K562 (cell line): ENCODE measurements at regions not wholly inside any gene's neighbourhood (a gene's known extent, or its start where the extent isn't known, plus 50 kb on each side); places are given as distances from the start of the nearest gene placed in this dataset.

ENCODE experiments used
- AFF1 ChIP-seq, 2 experiments: fragments of 450-650 bp; IDR thresholded peaks; 2 replicates each; pipeline ENCODE4 v1.6.1; 2018; ENCODE audit warnings: mild to moderate bottlenecking in 2 of 2, low read depth in 1 of 2; ENCODE audit not compliant: partially characterized antibody in 2 of 2
- ARNT ChIP-seq, 2 experiments: fragments of 450-650 bp; IDR thresholded peaks; 2 replicates each; pipeline ENCODE4 v1.6.1; 2016; ENCODE audit warnings: mild to moderate bottlenecking in 1 of 2
- ATF6 ChIP-seq: sonication (generic); formaldehyde crosslinking; IDR thresholded peaks from 2 replicates; pipeline ENCODE4 v1.4.0; 2020; ENCODE audit warnings: mild to moderate bottlenecking, missing genetic modification reagents
- BMI1 ChIP-seq: fragments of 150-350 bp; IDR thresholded peaks from 2 replicates; pipeline ENCODE4 v1.6.1; 2014; ENCODE audit warnings: low read length
- ETS2 ChIP-seq: IDR thresholded peaks from 2 replicates; pipeline ENCODE4 v1.6.1; 2016; ENCODE audit warnings: borderline replicate concordance, missing genetic modification characterization, mild to moderate bottlenecking, moderate library complexity, missing compliant biosample characterization; ENCODE audit not compliant: poor library complexity, severe bottlenecking
- FOXA3 ChIP-seq, 2 experiments: fragments of 450-650 bp in 1 of 2; sonication (generic) in 1 of 2; formaldehyde crosslinking; IDR thresholded peaks in 1 of 2; conservative IDR thresholded peaks in 1 of 2; 2 replicates each; pipeline versions ENCODE4 v1.4.0 to v1.8.0; 2020 to 2022; ENCODE audit warnings: mild to moderate bottlenecking in 2 of 2, missing genetic modification reagents in 1 of 2
- FOXP1 ChIP-seq: sonication (generic); formaldehyde crosslinking; IDR thresholded peaks from 2 replicates; pipeline ENCODE4 v1.8.0; 2022; ENCODE audit warnings: mild to moderate bottlenecking, missing genetic modification reagents
- GTF2E2 ChIP-seq: fragments of 200-800 bp; sonication (Bioruptor generic); IDR thresholded peaks from 2 replicates; pipeline ENCODE4 v1.6.1; 2016; ENCODE audit warnings: missing genetic modification characterization, missing compliant biosample characterization
- IFI16 ChIP-seq: fragments of 250-450 bp; sonication (Bioruptor Pico); IDR thresholded peaks from 2 replicates; pipeline ENCODE4 v2.1.2; 2022; ENCODE audit warnings: mild to moderate bottlenecking, inconsistent platforms
- KDM1A ChIP-seq, 2 experiments: fragments of 450-650 bp; IDR thresholded peaks; 2 replicates each; pipeline ENCODE4 v1.6.1; 2016; ENCODE audit warnings: mild to moderate bottlenecking in 2 of 2
- MCM7 ChIP-seq, 2 experiments: fragments of 450-650 bp; IDR thresholded peaks; 2 replicates each; pipeline ENCODE4 v1.6.1; 2016 to 2018
- MTA1 ChIP-seq: fragments of 450-650 bp; IDR thresholded peaks from 2 replicates; pipeline ENCODE4 v1.6.1; 2017; ENCODE audit warnings: borderline replicate concordance
- NONO ChIP-seq, 2 experiments: fragments of 200-400 bp in 1 of 2; fragments of 450-650 bp in 1 of 2; formaldehyde crosslinking in 1 of 2; IDR thresholded peaks; 2 replicates each; pipeline ENCODE4 v1.6.1; 2017; ENCODE audit warnings: low read depth in 2 of 2, mild to moderate bottlenecking in 2 of 2, moderate library complexity in 2 of 2, low read length in 1 of 2
- POLR2B ChIP-seq: fragments of 450-650 bp; IDR thresholded peaks from 2 replicates; pipeline ENCODE4 v1.6.1; 2018; ENCODE audit warnings: low read depth; ENCODE audit not compliant: partially characterized antibody
- SRSF3 ChIP-seq: fragments of 200-400 bp; formaldehyde crosslinking; IDR thresholded peaks from 2 replicates; pipeline ENCODE4 v1.6.1; 2016; ENCODE audit warnings: mild to moderate bottlenecking, low read length, moderate library complexity; ENCODE audit not compliant: insufficient read depth
- YBX1 ChIP-seq: fragments of 450-650 bp; IDR thresholded peaks from 2 replicates; pipeline ENCODE4 v1.7.1; 2016; ENCODE audit warnings: mild to moderate bottlenecking
- ZC3H4 ChIP-seq: sonication (generic); formaldehyde crosslinking; IDR thresholded peaks from 2 replicates; pipeline ENCODE4 v1.9.0; 2021; ENCODE audit warnings: missing genetic modification reagents, borderline replicate concordance
- ZNF644 ChIP-seq: fragments of 200-800 bp; sonication (Bioruptor generic); IDR thresholded peaks from 2 replicates; pipeline ENCODE4 v1.6.1; 2016; ENCODE audit warnings: low read depth, missing genetic modification characterization, missing compliant biosample characterization
- ZNF695 ChIP-seq: fragments of 450-650 bp; formaldehyde crosslinking; IDR thresholded peaks from 2 replicates; pipeline ENCODE4 v1.4.0; 2020; ENCODE audit warnings: mild to moderate bottlenecking, moderate library complexity
- ZNF707 ChIP-seq: fragments of 250-450 bp; sonication (Bioruptor Pico); conservative IDR thresholded peaks from 2 replicates; pipeline ENCODE4 v1.8.0; 2022; ENCODE audit warnings: inconsistent platforms, mild to moderate bottlenecking, moderate library complexity
- ZNF780A ChIP-seq: fragments of 250-450 bp; sonication (Bioruptor Pico); IDR thresholded peaks from 2 replicates; pipeline ENCODE4 v1.5.0; 2021; ENCODE audit warnings: mild to moderate bottlenecking
- TF ChIP-seq, protein P1 (sequence below): IDR thresholded peaks from 3 replicates; pipeline ENCODE4 v1.6.1; 2011; ENCODE audit warnings: borderline replicate concordance, mild to moderate bottlenecking, moderate library complexity; ENCODE audit not compliant: insufficient read length; ENCODE audit errors: extremely low read depth

DNA sequence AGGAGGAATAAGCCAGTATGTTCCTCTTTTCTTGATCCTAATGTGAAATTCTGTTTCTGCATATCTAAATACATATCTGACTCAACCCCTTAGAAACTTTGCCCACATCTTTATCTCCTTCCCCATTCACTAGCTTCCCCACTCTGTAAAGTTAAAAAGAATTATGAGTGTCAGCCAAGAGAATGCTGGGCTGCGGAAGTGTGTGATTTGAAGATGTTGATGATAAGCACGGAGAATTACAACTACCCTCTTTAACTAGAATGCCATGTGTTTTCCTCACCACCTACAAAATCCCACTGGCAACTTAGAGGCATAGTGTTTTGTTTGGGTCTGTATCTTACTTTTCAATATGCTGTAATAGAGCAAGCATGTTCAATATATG lies 490.4 kb upstream of the FANCL start (continued):
- TF ChIP-seq, protein P1, sequence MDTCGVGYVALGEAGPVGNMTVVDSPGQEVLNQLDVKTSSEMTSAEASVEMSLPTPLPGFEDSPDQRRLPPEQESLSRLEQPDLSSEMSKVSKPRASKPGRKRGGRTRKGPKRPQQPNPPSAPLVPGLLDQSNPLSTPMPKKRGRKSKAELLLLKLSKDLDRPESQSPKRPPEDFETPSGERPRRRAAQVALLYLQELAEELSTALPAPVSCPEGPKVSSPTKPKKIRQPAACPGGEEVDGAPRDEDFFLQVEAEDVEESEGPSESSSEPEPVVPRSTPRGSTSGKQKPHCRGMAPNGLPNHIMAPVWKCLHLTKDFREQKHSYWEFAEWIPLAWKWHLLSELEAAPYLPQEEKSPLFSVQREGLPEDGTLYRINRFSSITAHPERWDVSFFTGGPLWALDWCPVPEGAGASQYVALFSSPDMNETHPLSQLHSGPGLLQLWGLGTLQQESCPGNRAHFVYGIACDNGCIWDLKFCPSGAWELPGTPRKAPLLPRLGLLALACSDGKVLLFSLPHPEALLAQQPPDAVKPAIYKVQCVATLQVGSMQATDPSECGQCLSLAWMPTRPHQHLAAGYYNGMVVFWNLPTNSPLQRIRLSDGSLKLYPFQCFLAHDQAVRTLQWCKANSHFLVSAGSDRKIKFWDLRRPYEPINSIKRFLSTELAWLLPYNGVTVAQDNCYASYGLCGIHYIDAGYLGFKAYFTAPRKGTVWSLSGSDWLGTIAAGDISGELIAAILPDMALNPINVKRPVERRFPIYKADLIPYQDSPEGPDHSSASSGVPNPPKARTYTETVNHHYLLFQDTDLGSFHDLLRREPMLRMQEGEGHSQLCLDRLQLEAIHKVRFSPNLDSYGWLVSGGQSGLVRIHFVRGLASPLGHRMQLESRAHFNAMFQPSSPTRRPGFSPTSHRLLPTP = no peak
- no peak for TF ChIP-seq IFI16
- no peak for TF ChIP-seq NONO (IDR thresholded peaks at IDR 0.05; ENCODE audit: low read depth in 2 of 2, low read length in 1 of 2)
- no peak for TF ChIP-seq MCM7 (IDR thresholded peaks at IDR 0.05)
- TF ChIP-seq ZNF644 (tag) = no peak
- no peak for TF ChIP-seq ATF6 (CRISPR knock-in tag)
- no peak for TF ChIP-seq BMI1
- no peak for TF ChIP-seq ZNF707 (CRISPR knock-in tag)
- no peak for TF ChIP-seq FOXP1 (CRISPR knock-in tag)
- no peak for TF ChIP-seq GTF2E2 (tag)
- TF ChIP-seq MTA1 = peak; percentile 93
- no peak for TF ChIP-seq SRSF3
- peak in 1 of 2 experiments; percentile 77; a peak in 2 of 4 replicates for TF ChIP-seq ARNT (IDR thresholded peaks at IDR 0.05)
- no peak; a peak in 1 of 4 replicates for TF ChIP-seq FOXA3 (CRISPR knock-in tag; conservative IDR thresholded peaks at IDR 0.05 in 1 of 2, IDR thresholded peaks at IDR 0.05 in 1 of 2)
- no peak for TF ChIP-seq ZC3H4
- TF ChIP-seq KDM1A (IDR thresholded peaks at IDR 0.05) = peak; percentile 98
- no peak for TF ChIP-seq YBX1
- no peak for TF ChIP-seq POLR2B
- TF ChIP-seq ZNF695 (CRISPR knock-in tag) = no peak
- no peak for TF ChIP-seq ETS2 (tag)
- no peak for TF ChIP-seq ZNF780A (CRISPR knock-in tag)
- peak in 1 of 2 experiments; percentile 38 for TF ChIP-seq AFF1 (IDR thresholded peaks at IDR 0.05; ENCODE audit: low read depth in 1 of 2, partially characterized antibody in 2 of 2)
